ENCODE measurements at regions not wholly inside any gene's neighbourhood (a gene's known extent, or its start where the extent isn't known, plus 50 kb on each side); places are given as distances from the start of the nearest gene placed in this dataset.

- DNase-seq, result no peak
Measured at GRCh38 chr10:85149766-85150165, 821.4 kb downstream of the CCSER2 start.

DNA sequence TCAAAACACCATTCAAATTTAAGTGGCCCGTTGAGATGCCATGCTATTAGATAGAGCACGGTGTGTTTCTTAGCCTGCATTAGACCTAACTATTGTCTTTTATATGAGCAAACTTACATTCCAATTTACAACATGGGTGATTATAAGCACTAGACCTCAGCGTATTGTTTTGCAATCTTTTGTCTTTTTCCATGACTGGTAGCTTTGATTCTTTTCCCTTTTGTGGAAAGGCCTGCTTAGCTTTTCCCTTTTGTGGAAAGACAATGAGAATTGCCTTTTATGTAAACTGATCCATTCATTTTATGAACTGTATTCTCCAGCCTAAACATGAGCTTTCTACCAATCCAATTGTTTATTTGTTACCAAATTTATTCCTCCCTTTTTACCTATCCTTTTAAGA is 823.1 kb downstream of the CCSER2 start:
- no peak for DNase-seq

DNA sequence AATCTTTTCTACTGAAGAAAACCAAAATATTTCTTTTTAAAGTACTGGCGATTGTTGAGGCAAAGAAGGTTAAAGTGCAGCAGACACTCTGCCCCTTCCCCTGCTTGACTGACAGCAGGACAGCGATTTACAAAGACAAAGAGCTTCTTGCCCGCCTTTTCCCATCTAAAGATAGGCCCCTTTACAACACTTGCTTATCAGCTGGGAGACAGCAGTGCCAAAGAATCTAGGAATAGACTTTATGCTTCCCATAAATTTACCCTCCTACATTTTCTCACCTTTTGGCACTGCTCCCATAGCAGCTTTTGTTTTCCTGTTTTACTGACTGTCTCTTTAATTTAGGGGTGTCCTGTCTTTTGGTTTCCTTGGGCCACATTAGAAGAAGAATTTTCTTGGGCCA is 824.1 kb downstream of the CCSER2 start:
- no peak for DNase-seq

DNA sequence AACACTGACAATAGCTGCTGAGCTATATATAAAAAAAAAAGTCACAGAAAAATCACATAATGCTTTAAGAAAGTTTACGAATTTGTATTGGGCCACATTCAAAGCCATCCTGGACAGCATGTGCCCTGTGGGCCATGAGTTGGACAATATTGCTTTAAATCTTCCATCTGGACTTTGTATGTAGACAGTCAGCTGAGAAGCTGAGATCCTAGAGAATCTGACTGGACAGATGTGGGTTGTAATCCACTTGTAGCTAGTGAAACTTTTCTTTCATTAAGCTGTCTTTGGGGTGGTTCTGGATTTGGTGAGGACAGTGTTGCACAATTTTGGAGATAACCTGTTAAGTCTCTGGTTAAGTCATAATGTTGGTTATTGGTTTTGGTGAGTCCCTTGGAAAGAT is 824.5 kb downstream of the CCSER2 start:
- DNase-seq, result no peak

- DNase-seq, result no peak
Measured at GRCh38 chr10:85157206-85157605, 828.8 kb downstream of the CCSER2 start.

GRCh38 chr10:85168243-85168642 is 839.9 kb downstream of the CCSER2 start:
- DNase-seq, result no peak

GRCh38 chr10:85170026-85170425 is 841.6 kb downstream of the CCSER2 start:
- no peak for DNase-seq

DNA sequence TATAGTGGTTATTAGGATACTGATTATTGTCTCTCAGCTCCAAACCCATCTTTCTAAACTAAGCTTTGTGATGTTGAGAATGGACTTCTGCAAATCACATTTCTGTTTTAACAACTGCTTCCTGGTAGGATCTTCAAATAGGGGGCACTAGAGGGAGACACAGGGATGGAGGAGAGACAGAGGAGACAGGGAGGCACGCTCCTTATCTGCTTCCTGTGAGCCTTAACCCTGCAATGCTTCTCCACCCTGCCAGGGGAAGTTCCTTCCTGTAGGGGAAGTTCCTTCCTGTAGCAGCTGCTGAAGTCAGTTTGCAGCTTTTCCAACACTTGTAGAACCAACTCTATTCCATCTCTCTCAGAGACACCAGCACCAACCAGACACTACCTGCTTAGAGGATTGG is 847.2 kb downstream of the CCSER2 start:
- peak; percentile 57 for DNase-seq

DNA sequence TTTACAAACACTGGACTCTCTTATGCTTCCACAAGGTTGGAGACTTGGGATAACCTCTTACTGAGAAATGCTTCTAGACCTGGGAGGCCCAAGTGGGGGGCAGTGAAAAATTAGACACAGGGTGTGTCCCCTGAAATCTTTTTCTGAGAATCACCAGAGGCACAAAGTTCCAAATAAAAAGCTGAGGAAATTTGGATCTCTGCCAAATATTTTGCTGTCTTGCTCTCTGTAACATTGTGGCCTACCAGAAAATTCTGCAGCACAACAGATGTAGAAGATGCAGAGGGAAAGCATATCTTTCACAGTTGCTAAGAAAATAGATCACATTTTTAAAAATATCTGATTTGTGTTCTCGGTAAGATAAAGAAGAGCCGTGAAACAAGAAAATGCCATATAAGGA is 849.4 kb downstream of the CCSER2 start:
- no peak for DNase-seq

DNA sequence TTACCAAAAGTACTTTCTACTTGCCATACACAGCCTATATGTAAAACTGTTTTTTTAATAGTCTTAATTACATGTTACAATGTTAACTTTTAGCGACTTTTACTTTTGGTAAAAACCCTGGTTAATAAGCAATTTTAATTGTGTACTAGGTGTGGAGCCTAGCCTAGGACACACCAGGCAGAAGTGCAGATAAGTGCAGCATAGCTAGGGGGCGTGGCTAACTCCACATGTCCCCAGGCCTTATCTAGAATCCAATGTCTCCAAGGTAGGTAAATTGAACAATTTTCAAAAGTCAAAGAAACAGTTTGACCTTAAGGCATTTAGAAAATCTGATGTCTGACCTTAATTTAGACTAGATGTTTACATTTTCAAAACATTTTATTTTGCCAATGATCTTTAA is 858.7 kb downstream of the CCSER2 start:
- DNase-seq, result no peak

GRCh38 chr10:85188770-85189484 is 860.5 kb downstream of the CCSER2 start:
- no peak for DNase-seq

GRCh38 chr10:85193796-85194195 is 865.4 kb downstream of the CCSER2 start:
- no peak for DNase-seq

- no peak for DNase-seq
Measured at GRCh38 chr10:85194706-85195105, 866.3 kb downstream of the CCSER2 start.

- DNase-seq, result no peak
Measured at GRCh38 chr10:85195596-85195995, 867.2 kb downstream of the CCSER2 start.

- DNase-seq, result no peak
Measured at GRCh38 chr10:85204814-85205213, 876.4 kb downstream of the CCSER2 start.

DNA sequence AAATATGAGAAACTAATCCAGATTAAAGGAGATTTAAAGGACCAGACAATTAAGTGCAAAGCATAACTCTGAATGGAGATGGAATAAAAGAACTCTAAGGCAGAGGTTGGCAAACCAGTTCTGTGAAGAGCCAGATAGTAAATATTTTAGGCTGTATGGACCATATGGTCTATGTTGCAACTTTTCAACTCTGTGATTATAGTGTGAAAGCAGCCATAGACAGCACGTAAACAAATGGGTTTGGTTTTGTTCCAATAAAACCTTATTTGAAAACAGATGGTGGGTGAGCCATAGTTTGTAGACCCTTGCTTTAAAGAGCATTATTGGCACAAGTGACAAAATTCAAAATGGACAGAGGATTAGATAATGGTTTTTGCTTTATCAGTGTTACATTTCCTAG is 884.1 kb downstream of the CCSER2 start:
- no peak for DNase-seq

- DNase-seq, result peak; percentile 63
Measured at GRCh38 chr10:85213493-85213892, 885.1 kb downstream of the CCSER2 start.

- DNase-seq, result no peak
Measured at GRCh38 chr10:85222300-85222699, 893.9 kb downstream of the CCSER2 start.

DNA sequence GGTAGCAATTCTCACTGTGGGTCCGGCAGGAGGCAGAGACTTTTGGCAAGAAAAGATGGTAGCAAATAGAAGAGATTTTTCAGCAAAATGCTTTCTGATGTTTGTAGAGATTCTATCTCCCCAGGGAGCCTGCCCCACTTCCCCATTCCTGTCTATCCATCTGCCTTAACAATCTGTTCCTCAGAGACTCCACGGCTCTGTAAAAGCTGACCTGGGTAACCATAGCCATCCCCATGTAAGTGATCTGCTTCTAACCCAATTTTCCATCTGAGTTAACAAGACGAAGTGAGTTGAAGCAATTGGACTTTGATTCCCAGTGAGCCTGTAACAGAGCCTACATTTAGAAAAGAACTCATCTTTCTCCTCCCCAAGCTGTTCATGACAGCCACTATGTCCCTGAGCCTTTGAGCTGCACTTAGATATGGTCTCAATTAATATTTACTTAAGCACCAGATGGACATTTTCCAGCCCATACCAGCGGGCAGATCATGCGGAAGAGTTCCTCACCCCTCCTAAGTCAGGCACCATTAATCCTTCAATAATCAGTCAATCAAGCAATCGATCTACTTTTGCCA is 896.1 kb downstream of the CCSER2 start:
- DNase-seq, result no peak

GRCh38 chr10:85225311-85225710 is 896.9 kb downstream of the CCSER2 start:
- no peak for DNase-seq

DNA sequence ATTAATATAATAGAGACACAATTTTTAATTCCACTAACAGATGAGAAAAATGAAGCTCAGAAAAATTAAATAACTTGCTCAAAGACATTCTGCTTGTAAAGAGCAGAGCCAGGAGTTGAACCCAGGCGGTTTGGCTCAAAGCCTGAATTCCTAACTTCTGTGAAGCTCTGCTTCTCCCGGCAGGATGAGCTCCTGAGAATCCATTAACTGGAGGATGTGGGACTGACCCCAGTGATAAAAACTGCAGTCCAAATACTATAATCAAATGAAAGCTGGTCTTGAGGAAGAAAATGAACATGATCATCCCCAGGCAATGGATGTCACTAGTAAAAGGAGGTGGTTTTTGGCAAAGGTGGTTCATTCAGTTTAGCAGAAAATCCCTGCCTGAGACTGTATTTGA is 898.2 kb downstream of the CCSER2 start:
- DNase-seq, result no peak

DNA sequence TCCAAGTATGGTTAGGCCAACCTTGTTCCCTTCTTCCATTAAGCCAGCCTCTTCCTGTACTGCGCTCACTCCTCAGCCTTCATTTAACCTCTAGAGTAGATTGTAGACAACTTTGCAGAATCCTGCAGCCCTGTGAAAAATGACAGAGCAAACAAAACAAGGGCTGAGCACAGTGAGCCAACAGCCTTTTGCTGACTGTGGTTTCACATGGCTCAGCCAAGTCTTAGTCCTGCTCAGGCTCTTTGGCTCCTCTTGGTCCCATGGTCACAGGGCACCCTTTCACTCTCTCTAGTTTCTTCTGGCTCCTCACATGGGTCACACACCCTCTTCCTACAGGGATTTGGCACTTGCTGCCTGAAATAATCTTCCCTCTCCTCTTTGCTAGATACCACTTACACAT is 900.3 kb downstream of the CCSER2 start:
- no peak for DNase-seq

- no peak for DNase-seq
Measured at GRCh38 chr10:85231534-85232270, 903.3 kb downstream of the CCSER2 start.

- no peak for DNase-seq
Measured at GRCh38 chr10:85235258-85235657, 906.9 kb downstream of the CCSER2 start.
